ENCODE measurements at regions not wholly inside any gene's neighbourhood (a gene's known extent, or its start where the extent isn't known, plus 50 kb on each side); places are given as distances from the start of the nearest gene placed in this dataset.
A peak's percentile ranks its signal among the peaks of the same experiment; 100 is the strongest.

DNA sequence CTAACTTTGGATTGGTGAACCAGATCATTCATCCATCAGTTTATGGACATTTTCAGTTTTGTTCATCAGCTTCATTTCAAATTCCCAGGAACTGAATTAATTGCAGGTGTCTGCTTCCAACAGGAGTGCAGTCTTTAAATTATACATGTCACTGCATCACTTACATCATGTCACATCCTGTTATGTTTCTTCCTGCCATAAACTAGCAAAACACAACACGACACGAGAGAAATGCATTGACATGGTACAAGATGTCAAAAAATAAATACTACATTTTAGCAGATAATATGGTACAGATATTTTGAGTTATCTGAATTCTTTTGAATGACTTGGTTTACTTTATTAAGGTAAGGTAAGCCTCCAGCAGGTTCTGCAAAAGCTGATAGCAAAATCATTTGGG, 415.5 kb downstream of the NR2F1-AS1 start:
- H3K4me1 ChIP-seq (ENCODE audit: insufficient read depth), result peaks cover 3% of the 10 kb centered on the region
- H3K27me3 ChIP-seq, result no peaks in the 10 kb centered on the region
- no peak overlapping the region for H3K27ac ChIP-seq
- H3K4me3 ChIP-seq, result no peak overlapping the region
- 84 to 89% (median 85%) methylated on average over 2 of the region's 2 CpGs for WGBS, 3 donors
- H3K36me3 ChIP-seq, result no peaks in the 10 kb centered on the region
- intact Hi-C loops (cut with DNase I), result no loop called here
- TF ChIP-seq EP300 (IDR thresholded peaks at IDR 0.05), result no peak
- DNase-seq, result no peak
- no peaks in the 10 kb centered on the region for H3K9me3 ChIP-seq

DNA sequence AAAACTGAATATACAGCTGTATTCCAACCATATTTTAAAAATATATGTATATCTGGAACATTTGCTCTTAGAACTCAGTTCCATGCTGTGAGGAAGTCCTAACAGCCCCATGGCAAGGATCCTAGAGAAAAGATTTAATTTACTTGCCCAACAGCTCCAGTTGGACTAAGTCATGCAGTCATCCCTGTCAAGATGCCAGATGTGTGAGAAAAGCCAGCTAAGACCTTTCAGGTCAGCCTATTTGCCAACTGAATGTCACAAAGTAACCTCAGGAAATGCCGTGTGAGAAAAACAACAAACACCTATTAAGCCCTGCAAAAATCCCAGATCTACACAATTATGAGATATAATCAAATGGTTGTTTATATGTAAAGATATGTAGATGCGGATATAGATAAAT, 416.3 kb downstream of the NR2F1-AS1 start:
- TF ChIP-seq POLR2A (IDR thresholded peaks at IDR 0.05) (no peak), EP300 (IDR thresholded peaks at IDR 0.05) (no peak)
- TF ChIP-seq, protein P1, sequence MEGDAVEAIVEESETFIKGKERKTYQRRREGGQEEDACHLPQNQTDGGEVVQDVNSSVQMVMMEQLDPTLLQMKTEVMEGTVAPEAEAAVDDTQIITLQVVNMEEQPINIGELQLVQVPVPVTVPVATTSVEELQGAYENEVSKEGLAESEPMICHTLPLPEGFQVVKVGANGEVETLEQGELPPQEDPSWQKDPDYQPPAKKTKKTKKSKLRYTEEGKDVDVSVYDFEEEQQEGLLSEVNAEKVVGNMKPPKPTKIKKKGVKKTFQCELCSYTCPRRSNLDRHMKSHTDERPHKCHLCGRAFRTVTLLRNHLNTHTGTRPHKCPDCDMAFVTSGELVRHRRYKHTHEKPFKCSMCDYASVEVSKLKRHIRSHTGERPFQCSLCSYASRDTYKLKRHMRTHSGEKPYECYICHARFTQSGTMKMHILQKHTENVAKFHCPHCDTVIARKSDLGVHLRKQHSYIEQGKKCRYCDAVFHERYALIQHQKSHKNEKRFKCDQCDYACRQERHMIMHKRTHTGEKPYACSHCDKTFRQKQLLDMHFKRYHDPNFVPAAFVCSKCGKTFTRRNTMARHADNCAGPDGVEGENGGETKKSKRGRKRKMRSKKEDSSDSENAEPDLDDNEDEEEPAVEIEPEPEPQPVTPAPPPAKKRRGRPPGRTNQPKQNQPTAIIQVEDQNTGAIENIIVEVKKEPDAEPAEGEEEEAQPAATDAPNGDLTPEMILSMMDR (IDR thresholded peaks at IDR 0.05), result no peak
- 52 to 58% (median 55%) methylated on average over 2 of the region's 2 CpGs for WGBS, 3 donors
- Histone ChIP-seq H3K27ac (no peak overlapping the region), H3K4me3 (no peak overlapping the region), H3K9me3 (no peaks in the 10 kb centered on the region), H3K27me3 (no peaks in the 10 kb centered on the region), H3K36me3 (no peaks in the 10 kb centered on the region), H3K4me1 (ENCODE audit: insufficient read depth) (peaks cover 3% of the 10 kb centered on the region)
- intact Hi-C loops (cut with DNase I), result no loop called here
- DNase-seq, result peak in 1 of 5 donors; percentile 34

DNA sequence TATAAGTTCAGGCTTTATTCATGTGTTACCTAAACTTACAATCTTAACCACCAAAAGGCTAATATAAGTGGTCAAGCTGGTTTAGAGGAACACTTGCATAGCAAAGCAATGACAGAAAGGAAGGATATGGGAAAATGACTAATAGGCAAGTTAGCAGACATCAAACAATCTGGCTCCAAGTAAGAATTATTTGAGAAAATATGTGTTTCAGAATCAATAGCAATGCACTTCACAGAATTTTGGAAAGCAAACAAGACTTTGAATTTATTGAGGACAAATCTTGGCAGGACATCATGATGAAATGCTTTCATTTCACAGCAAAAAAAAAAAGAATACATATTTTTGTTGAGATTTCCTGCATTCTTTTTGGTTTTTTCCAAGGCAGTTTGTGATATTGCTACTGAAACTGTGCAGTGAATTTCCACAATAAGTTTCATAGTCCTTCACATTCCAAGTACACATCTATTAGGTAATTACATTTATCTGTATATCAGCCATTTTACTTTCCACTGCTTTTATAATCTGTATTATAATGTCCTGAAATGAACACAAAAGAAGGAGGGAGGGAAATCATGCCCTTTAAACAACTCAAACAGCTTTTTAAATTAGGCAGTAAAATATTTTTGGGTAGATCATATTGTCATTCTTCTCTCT, 417.9 kb downstream of the NR2F1-AS1 start:
- DNase-seq, result no peak
- H3K4me1 ChIP-seq (ENCODE audit: insufficient read depth), result peaks cover 3% of the 10 kb centered on the region
- no peak overlapping the region for H3K4me3 ChIP-seq
- TF ChIP-seq EP300 (IDR thresholded peaks at IDR 0.05) (no peak), POLR2A (IDR thresholded peaks at IDR 0.05) (no peak)
- TF ChIP-seq, protein P1 (IDR thresholded peaks at IDR 0.05), result no peak
- H3K27ac ChIP-seq, result no peak overlapping the region
- intact Hi-C loops (cut with DNase I), result no loop called here
- no peaks in the 10 kb centered on the region for H3K27me3 ChIP-seq
- H3K9me3 ChIP-seq, result no peaks in the 10 kb centered on the region
- no peaks in the 10 kb centered on the region for H3K36me3 ChIP-seq

DNA sequence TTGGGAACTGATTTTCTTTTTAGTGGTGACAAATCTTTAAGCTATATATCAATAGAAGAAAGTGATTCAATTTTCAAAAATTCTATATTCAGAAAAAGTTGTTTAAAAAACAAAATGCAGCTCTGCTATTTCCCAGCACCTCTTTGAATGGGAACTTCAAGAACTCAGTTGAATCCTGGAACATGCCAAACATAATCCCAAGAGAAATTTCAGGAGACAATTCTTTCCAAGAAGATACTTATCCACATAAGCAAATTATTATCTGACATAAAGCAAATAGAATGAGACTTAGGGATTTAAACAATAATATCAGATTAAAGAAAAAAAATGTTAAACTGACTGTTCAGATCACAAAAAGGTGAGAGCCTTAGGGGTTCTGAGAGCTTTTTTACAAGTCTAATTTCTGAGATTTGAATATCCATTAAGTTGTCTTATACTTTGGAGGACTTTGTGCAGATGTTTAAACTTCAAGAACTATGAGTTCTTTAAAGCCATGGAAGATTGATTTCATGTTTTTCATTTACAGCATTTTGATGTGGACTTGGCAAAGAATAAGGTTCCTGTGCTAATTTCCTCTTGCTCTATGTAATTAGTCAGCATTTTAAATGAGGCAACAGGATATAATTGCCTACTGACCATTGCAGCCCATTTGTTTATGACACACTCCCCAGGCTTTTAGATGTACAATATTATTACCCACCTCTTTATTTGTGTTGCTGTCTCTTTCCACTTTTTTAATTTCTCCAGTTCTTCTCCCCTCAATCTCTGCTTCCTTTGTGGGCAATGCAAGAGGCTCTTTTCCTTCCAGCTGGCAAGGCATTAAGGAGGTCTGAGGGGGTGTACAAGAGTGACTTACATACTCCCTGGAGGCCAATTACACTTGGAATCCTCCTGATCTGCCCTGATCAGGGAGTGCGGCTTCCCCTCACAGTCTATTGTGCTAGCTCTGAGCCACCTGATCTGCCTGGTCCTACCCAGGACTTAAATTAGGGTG, 419.1 kb downstream of the NR2F1-AS1 start:
- DNase-seq, result no peak
- Histone ChIP-seq H3K4me3 (no peak overlapping the region), H3K27me3 (no peaks in the 10 kb centered on the region), H3K9me3 (no peaks in the 10 kb centered on the region), H3K27ac (no peak overlapping the region), H3K4me1 (ENCODE audit: insufficient read depth) (peaks cover 3% of the 10 kb centered on the region), H3K36me3 (no peaks in the 10 kb centered on the region)
- 64 to 87% (median 73%) methylated on average over 1 of the region's 1 CpG for WGBS, 3 donors
- TF ChIP-seq POLR2A (IDR thresholded peaks at IDR 0.05) (no peak), EP300 (IDR thresholded peaks at IDR 0.05) (no peak)
- TF ChIP-seq, protein P1 (IDR thresholded peaks at IDR 0.05), result no peak
- intact Hi-C loops (cut with DNase I), result no loop called here

DNA sequence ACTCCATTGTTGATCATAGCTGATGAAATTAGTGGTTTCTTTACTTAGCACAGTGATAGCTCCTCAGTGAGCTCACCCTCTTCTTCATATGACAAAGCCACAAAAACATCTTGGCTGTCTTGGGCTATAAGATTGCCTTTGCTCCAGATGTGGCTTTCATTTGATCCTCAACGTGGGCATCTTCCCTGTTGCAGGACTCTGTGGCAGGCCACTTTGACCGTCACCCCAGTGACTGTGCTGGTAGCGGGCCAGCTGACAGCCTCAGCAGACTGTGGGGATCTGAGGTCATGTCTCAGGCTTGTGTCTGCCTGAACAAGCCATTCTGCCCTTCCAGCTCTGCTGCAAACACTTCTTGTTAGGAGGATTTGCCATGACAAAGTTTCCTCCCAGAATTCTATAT, 422.2 kb downstream of the NR2F1-AS1 start:
- peaks cover 3% of the 10 kb centered on the region for H3K4me1 ChIP-seq (ENCODE audit: insufficient read depth)
- H3K27ac ChIP-seq, result no peak overlapping the region
- no peak for DNase-seq
- no peaks in the 10 kb centered on the region for H3K27me3 ChIP-seq
- H3K4me3 ChIP-seq, result no peak overlapping the region
- TF ChIP-seq EP300 (IDR thresholded peaks at IDR 0.05), result no peak
- TF ChIP-seq, protein P1 (IDR thresholded peaks at IDR 0.05), result no peak
- no peak for TF ChIP-seq POLR2A (IDR thresholded peaks at IDR 0.05)
- H3K36me3 ChIP-seq, result no peaks in the 10 kb centered on the region
- no peaks in the 10 kb centered on the region for H3K9me3 ChIP-seq
- intact Hi-C loops (cut with DNase I), result no loop called here
- WGBS, 3 donors, result 89 to 100% (median 92%) methylated on average over 3 of the region's 3 CpGs
